ENCODE measurements at regions not wholly inside any gene's neighbourhood (a gene's known extent, or its start where the extent isn't known, plus 50 kb on each side); places are given as distances from the start of the nearest gene placed in this dataset.

DNA sequence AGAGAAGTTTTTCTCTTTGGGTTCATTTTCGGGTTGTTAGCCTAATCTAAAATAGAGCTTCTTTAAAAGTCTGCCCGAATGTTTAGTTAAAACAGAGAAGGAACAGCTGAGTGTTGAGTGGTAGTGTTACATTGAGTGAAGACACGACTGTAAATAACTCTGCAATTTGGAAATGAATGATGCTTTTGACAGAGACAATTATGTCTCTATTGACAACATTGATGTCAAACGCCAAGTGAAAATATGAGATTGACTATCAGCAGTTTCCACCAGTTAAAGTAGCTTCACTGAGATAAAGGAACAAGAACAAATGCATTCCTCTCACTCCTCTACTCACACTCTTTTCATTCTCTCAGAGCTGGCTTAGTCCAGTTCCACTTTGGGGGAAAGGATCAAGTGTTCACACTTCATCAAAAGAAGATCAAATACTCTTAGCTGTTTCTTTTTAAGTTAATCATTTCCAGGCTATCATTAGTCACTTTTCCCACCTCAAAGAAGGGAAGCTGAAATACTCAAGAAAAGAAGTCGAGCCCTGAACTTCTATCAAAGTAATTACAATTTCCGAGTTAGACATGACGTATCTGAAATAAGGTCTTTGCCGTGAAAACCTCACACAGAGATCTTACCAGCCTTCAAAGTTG is 399.1 kb upstream of the DPH6 start:
- TF ChIP-seq EZH2phosphoT487 (IDR thresholded peaks at IDR 0.05), result no peak
- TF ChIP-seq, protein P1, sequence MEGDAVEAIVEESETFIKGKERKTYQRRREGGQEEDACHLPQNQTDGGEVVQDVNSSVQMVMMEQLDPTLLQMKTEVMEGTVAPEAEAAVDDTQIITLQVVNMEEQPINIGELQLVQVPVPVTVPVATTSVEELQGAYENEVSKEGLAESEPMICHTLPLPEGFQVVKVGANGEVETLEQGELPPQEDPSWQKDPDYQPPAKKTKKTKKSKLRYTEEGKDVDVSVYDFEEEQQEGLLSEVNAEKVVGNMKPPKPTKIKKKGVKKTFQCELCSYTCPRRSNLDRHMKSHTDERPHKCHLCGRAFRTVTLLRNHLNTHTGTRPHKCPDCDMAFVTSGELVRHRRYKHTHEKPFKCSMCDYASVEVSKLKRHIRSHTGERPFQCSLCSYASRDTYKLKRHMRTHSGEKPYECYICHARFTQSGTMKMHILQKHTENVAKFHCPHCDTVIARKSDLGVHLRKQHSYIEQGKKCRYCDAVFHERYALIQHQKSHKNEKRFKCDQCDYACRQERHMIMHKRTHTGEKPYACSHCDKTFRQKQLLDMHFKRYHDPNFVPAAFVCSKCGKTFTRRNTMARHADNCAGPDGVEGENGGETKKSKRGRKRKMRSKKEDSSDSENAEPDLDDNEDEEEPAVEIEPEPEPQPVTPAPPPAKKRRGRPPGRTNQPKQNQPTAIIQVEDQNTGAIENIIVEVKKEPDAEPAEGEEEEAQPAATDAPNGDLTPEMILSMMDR (IDR thresholded peaks at IDR 0.05), result no peak

Data from neural progenitor cell (in vitro differentiated cells).